Aorta (tissue), 5 donors: ENCODE measurements at regions not wholly inside any gene's neighbourhood (a gene's known extent, or its start where the extent isn't known, plus 50 kb on each side); places are given as distances from the start of the nearest gene placed in this dataset.

Source experiments
- ATAC-seq: fragments of 200-7000 bp; cut with Tn5 transposase; one replicate; pipeline ENCODE4 v1.9.1; 2022; ENCODE audit warnings: moderate library complexity; ENCODE audit not compliant: low FRiP score
- DNase-seq, 2 donors: peaks; one replicate each; pipeline ENCODE4 v3.0.0-alpha.2; 2020
- H3K27ac ChIP-seq, 2 donors: one replicate each; pipeline ENCODE4 v1.5.1; 2013; ENCODE audit warnings: low read length in 2 of 2, mild to moderate bottlenecking in 2 of 2, moderate library complexity in 2 of 2, control low read depth in 1 of 2, inconsistent platforms in 1 of 2, low read depth in 1 of 2
- H3K27me3 ChIP-seq, 2 donors: one replicate each; pipeline ENCODE4 v1.6.1; 2013; ENCODE audit warnings: control low read depth in 1 of 2, low read length in 1 of 2, mild to moderate bottlenecking in 1 of 2, moderate library complexity in 1 of 2; ENCODE audit not compliant: insufficient read depth in 2 of 2, control insufficient read depth in 1 of 2
- H3K36me3 ChIP-seq, 2 donors: one replicate each; pipeline ENCODE4 v1.6.1; 2013; ENCODE audit warnings: control low read depth in 1 of 2, low read length in 1 of 2, mild to moderate bottlenecking in 1 of 2; ENCODE audit not compliant: insufficient read depth in 2 of 2, control insufficient read depth in 1 of 2
- H3K4me1 ChIP-seq, 2 donors: one replicate each; pipeline ENCODE4 v1.6.1; 2013; ENCODE audit warnings: low read length in 2 of 2, control low read depth in 1 of 2, mild to moderate bottlenecking in 1 of 2, moderate library complexity in 1 of 2; ENCODE audit not compliant: insufficient read depth in 2 of 2, control insufficient read depth in 1 of 2
- H3K4me3 ChIP-seq, 2 donors: one replicate each; pipeline ENCODE4 v1.5.1; 2013; ENCODE audit warnings: low read length in 2 of 2, control low read depth in 1 of 2, mild to moderate bottlenecking in 1 of 2
- H3K9me3 ChIP-seq: one replicate; pipeline ENCODE4 v1.6.1; 2013; ENCODE audit warnings: mild to moderate bottlenecking, low read length; ENCODE audit not compliant: control insufficient read depth
- WGBS, 2 donors: extraction: QIAGEN DNeasy Blood & Tissue Kit; methylation state at CpG; one replicate each; pipeline ENCODE4 v1.1.7; 2013; 5-methylcytosine and 5-hydroxymethylcytosine counted together
- intact Hi-C, 2 donors: fragments of 100-400 bp; cut with DNase I; formaldehyde crosslinking; loops; one replicate each; pipeline versions ENCODE4 v1.14.2 to v1.15.0; 2022
- donor health status: healthy with polysubstance abuse.
- donor health status: Bipolar disorder and iron deficiency.
- donor health status: DM: no; HTN: no; CAD: no.
- donor health status: DM: no; HTN: no; CAD: no.
- donor health status: DM: yes; HTN: yes; CAD: no.

DNA sequence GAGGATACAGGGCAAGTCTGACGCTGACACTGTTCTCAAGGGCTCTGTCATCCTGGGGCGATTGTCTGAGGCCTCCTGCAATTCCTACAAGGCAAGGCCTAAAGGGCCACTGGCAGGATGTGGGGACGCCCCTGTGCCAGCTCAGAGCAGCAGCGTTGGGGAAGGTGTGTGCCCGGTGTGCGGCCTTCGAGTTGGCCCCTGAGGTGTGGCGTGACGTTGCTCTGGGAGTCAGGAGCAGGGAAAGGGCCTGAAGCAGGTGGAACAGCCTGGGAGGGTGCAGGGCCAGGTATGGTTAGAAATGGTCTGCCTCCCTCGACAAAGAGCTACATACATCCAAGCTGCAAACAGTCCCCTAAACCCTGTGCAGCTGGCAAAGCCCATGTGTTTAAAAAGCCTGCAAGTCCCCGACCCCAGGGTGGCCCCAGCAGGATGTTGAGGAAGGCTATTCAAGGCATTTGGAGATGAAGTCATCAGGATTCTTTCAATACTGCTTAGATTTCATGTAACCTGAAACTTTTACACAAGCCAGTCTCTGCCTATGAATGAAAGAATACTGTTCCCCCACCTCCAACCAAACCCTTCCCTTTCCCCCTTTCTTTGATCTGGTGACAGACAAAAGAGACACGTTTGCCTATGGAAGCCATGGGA is 142.5 kb upstream of the TNS3 start:
- no peak overlapping the region for H3K27ac ChIP-seq
- no peaks in the 10 kb centered on the region for H3K36me3 ChIP-seq
- intact Hi-C loops: no loop called here
- H3K9me3 ChIP-seq: no peaks in the 10 kb centered on the region
- no peak for ATAC-seq
- no peaks in the 10 kb centered on the region for H3K27me3 ChIP-seq
- no peaks in the 10 kb centered on the region for H3K4me1 ChIP-seq
- WGBS, 2 donors: 77 to 81% methylated on average over 12 of the region's 12 CpGs
- DNase-seq: no peak
- no peak overlapping the region for H3K4me3 ChIP-seq

DNA sequence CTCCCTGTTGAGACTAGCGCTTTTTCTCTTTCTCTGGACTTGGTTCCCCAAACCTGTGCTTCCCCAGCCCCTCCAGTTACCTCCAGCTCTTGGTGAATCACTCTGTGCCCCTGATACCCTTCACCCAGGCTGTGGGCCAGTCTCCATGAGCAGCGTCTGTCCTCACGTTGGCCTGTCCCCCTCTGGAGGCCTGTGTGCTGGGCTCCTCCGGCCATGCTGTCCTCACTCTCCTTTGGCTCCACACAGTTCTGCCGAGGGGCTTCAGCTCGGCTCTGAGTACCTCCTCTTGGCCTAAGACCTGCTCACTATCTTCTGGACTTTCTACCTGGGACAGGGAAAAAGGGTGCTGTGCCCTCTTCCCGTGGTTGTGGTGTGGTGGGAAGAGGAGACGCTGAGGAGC is 140.2 kb upstream of the TNS3 start:
- no peak overlapping the region for H3K27ac ChIP-seq
- intact Hi-C loops: no loop called here
- no peaks in the 10 kb centered on the region for H3K4me1 ChIP-seq
- ATAC-seq: no peak
- no peaks in the 10 kb centered on the region for H3K36me3 ChIP-seq
- H3K27me3 ChIP-seq: no peaks in the 10 kb centered on the region
- WGBS, 2 donors: 96 to 97% methylated on average over 8 of the region's 8 CpGs
- no peaks in the 10 kb centered on the region for H3K9me3 ChIP-seq
- DNase-seq: no peak
- no peak overlapping the region for H3K4me3 ChIP-seq

- Histone ChIP-seq H3K27me3 (no peaks in the 10 kb centered on the region), H3K4me3 (no peak overlapping the region), H3K36me3 (no peaks in the 10 kb centered on the region), H3K9me3 (no peaks in the 10 kb centered on the region), H3K27ac (no peak overlapping the region), H3K4me1 (no peaks in the 10 kb centered on the region)
- 97 to 99% methylated on average over 9 of the region's 9 CpGs for WGBS, 2 donors
- DNase-seq (no peak), ATAC-seq (no peak)
- intact Hi-C loops: no loop called here
Measured at GRCh38 chr7:47721670-47722069, 139.8 kb upstream of the TNS3 start.

- WGBS, 2 donors: 89 to 91% methylated on average over 8 of the region's 8 CpGs
- H3K4me3 ChIP-seq: no peak overlapping the region
- DNase-seq (no peak), ATAC-seq (no peak)
- H3K9me3 ChIP-seq: no peaks in the 10 kb centered on the region
- H3K27ac ChIP-seq: no peak overlapping the region
- H3K27me3 ChIP-seq: no peaks in the 10 kb centered on the region
- no peaks in the 10 kb centered on the region for H3K36me3 ChIP-seq
- intact Hi-C loops: no loop called here
- no peaks in the 10 kb centered on the region for H3K4me1 ChIP-seq
Measured at GRCh38 chr7:47720907-47721244, 139.0 kb upstream of the TNS3 start.

DNA sequence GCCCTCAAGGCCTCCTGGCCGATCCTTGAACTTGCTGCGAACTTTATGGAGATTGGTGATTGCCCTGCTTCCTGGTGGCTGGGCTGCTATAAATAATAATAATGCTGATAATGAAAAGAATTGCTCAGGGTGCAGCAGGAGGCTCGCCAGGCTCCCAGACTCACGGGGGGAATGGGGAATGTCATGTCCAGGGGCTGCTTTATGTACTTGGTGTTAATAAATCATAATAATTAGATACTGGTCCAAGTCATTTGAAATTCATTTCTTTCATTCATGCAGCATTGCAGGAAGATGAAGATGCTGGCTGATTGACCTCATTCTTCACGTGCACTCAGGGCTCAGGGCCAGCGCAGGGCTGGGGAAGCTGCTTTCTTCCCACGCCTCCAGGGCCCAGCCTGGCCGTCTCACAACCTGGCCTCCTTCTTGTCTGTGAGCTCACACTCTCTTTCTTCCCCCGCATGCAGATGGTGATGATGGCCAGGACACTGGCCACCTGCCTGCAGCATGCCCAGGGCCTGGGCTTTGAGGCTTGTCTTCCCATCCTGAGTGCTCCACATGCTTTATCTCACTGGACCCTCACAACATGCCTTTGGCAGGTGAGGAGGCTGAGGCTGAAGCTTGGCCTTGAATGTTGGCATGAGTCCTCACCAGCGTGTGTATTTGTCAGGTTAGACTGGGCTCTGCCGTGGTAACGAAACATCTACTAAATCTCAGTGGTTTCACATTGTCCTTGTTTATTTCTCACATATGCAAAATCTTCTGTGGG is 138.4 kb upstream of the TNS3 start:
- Histone ChIP-seq H3K27ac (no peak overlapping the region), H3K36me3 (no peaks in the 10 kb centered on the region), H3K9me3 (no peaks in the 10 kb centered on the region), H3K4me1 (no peaks in the 10 kb centered on the region), H3K27me3 (no peaks in the 10 kb centered on the region), H3K4me3 (no peak overlapping the region)
- DNase-seq: no peak
- intact Hi-C loops: no loop called here
- no peak for ATAC-seq
- WGBS, 2 donors: 31 to 34% methylated on average over 12 of the region's 12 CpGs

DNA sequence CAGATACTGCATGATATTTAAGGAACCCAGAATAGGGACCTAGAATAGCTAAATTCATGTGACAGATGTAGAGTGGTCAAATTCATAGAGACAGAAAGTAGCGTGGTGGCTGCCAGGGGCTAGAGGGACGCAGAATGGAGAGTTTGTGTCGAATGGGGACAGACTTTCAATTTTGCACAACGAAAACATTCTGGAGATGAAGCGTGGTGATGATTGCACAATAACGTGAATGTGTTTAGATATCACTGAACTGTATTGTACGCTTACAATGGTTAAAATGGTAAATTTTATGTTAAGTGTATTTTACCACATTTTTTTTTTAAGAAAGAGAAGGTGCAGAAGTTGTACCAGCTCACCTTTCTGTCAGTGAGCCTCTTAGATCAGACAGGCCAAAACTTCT is 137.8 kb upstream of the TNS3 start:
- no peaks in the 10 kb centered on the region for H3K4me1 ChIP-seq
- intact Hi-C loops: no loop called here
- no peaks in the 10 kb centered on the region for H3K36me3 ChIP-seq
- ATAC-seq (no peak), DNase-seq (no peak)
- H3K9me3 ChIP-seq: no peaks in the 10 kb centered on the region
- 94% methylated on average over 7 of the region's 7 CpGs for WGBS, 2 donors
- no peak overlapping the region for H3K27ac ChIP-seq
- no peaks in the 10 kb centered on the region for H3K27me3 ChIP-seq
- H3K4me3 ChIP-seq: no peak overlapping the region

- H3K4me3 ChIP-seq: no peak overlapping the region
- H3K9me3 ChIP-seq: no peaks in the 10 kb centered on the region
- intact Hi-C loops: no loop called here
- no peaks in the 10 kb centered on the region for H3K36me3 ChIP-seq
- H3K27me3 ChIP-seq: no peaks in the 10 kb centered on the region
- WGBS, 2 donors: 97 to 99% methylated on average over 5 of the region's 5 CpGs
- H3K27ac ChIP-seq: no peak overlapping the region
- H3K4me1 ChIP-seq: no peaks in the 10 kb centered on the region
- no peak for ATAC-seq
- no peak for DNase-seq
Measured at GRCh38 chr7:47715631-47716068, 133.7 kb upstream of the TNS3 start.

GRCh38 chr7:47714669-47715607 is 133.0 kb upstream of the TNS3 start:
- no peak overlapping the region for H3K4me3 ChIP-seq
- H3K9me3 ChIP-seq: no peaks in the 10 kb centered on the region
- H3K27me3 ChIP-seq: no peaks in the 10 kb centered on the region
- no peak for DNase-seq
- H3K36me3 ChIP-seq: no peaks in the 10 kb centered on the region
- no peaks in the 10 kb centered on the region for H3K4me1 ChIP-seq
- H3K27ac ChIP-seq: no peak overlapping the region
- WGBS, 2 donors: 79 to 81% methylated on average over 6 of the region's 6 CpGs
- intact Hi-C loops: no loop called here
- no peak for ATAC-seq
